ENCODE measurements at regions not wholly inside any gene's neighbourhood (a gene's known extent, or its start where the extent isn't known, plus 50 kb on each side); places are given as distances from the start of the nearest gene placed in this dataset.

DNA sequence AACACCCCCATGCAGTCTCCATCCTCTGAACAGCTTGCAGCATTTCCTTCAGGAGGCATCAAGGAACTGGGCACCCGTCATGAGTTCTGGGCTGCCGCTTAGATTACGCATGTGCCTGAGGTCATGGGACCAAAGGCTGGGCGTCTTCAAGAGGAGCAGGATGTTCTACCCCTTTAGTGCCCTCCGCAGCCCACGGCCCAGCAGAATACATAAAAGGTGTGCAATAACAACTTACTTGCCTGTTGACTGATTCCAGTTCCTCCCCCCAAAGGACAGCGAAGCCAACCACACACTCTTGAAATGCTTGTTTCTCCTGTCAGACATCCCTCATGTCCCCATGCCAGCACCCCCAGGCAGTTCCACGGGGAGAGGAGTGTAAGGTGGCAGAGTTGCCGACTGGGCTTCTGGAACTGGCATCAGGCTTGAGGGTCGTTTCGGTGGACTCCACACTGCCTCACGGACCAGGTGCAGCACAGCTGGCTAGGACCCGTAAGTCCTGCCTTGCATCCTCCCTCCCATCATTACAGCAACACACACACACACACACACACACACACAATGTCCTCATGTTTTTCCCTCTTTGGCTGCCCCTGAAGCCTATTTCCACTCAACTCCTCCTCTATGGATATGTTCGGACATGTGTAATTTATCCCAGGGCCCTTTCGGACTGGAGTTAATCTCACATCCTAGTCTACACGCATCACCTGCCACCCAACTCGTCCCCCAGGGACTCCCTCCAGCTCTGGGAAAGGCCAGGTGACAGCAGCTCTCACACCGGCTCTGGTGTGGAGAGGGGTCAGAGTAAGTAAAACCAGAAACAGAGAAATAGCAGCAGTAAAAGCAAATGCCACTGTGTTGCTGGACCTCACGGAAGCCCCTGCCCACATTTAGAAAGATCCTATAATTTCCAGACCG lies 200.7 kb downstream of the BCL11A start:
- TF ChIP-seq, protein P1, sequence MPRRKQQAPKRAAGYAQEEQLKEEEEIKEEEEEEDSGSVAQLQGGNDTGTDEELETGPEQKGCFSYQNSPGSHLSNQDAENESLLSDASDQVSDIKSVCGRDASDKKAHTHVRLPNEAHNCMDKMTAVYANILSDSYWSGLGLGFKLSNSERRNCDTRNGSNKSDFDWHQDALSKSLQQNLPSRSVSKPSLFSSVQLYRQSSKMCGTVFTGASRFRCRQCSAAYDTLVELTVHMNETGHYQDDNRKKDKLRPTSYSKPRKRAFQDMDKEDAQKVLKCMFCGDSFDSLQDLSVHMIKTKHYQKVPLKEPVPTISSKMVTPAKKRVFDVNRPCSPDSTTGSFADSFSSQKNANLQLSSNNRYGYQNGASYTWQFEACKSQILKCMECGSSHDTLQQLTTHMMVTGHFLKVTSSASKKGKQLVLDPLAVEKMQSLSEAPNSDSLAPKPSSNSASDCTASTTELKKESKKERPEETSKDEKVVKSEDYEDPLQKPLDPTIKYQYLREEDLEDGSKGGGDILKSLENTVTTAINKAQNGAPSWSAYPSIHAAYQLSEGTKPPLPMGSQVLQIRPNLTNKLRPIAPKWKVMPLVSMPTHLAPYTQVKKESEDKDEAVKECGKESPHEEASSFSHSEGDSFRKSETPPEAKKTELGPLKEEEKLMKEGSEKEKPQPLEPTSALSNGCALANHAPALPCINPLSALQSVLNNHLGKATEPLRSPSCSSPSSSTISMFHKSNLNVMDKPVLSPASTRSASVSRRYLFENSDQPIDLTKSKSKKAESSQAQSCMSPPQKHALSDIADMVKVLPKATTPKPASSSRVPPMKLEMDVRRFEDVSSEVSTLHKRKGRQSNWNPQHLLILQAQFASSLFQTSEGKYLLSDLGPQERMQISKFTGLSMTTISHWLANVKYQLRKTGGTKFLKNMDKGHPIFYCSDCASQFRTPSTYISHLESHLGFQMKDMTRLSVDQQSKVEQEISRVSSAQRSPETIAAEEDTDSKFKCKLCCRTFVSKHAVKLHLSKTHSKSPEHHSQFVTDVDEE (CRISPR knock-in tag; IDR thresholded peaks at IDR 0.05): no peak
- TF ChIP-seq ESRRG (CRISPR knock-in tag; IDR thresholded peaks at IDR 0.05): no peak
- TF ChIP-seq, protein P2, sequence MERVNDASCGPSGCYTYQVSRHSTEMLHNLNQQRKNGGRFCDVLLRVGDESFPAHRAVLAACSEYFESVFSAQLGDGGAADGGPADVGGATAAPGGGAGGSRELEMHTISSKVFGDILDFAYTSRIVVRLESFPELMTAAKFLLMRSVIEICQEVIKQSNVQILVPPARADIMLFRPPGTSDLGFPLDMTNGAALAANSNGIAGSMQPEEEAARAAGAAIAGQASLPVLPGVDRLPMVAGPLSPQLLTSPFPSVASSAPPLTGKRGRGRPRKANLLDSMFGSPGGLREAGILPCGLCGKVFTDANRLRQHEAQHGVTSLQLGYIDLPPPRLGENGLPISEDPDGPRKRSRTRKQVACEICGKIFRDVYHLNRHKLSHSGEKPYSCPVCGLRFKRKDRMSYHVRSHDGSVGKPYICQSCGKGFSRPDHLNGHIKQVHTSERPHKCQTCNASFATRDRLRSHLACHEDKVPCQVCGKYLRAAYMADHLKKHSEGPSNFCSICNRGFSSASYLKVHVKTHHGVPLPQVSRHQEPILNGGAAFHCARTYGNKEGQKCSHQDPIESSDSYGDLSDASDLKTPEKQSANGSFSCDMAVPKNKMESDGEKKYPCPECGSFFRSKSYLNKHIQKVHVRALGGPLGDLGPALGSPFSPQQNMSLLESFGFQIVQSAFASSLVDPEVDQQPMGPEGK (CRISPR knock-in tag; IDR thresholded peaks at IDR 0.05; ENCODE audit: borderline replicate concordance): no peak
- no peak for TF ChIP-seq CREB5 (CRISPR knock-in tag; IDR thresholded peaks at IDR 0.05; ENCODE audit: low read depth)
- no peak for TF ChIP-seq ZFP3 (CRISPR knock-in tag; IDR thresholded peaks at IDR 0.05)
- no peak for TF ChIP-seq ZFP30 (CRISPR knock-in tag; IDR thresholded peaks at IDR 0.05)
- TF ChIP-seq RARB (CRISPR knock-in tag; IDR thresholded peaks at IDR 0.05): no peak
